ENCODE measurements at regions not wholly inside any gene's neighbourhood (a gene's known extent, or its start where the extent isn't known, plus 50 kb on each side); places are given as distances from the start of the nearest gene placed in this dataset.

DNA sequence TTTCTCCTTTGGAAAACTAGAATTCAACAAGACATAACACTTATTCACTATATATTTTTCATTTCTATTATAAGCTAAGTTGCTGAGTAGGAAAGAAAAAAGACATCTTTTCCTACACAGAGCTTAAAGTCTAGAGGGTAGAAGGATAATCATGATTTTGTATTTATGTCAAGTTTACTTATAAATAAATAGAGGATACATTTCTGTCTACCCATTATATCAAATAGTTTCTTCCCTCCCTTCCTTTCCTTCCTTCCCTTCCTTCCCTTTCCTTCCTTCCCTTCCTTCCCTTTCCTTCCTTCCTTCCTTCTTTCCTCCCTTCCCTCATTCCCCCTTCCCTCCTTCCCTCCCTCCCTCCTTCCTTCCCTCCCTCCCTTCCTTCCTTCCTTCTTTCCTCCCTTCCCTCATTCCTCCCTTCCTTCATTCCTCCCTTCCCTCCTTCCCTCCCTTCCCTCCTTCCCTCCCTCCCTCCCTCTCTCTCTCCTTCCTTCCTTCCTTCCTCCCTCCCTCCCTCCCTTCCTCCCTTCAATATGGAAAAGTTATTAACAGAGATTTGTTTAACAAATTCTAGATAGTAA is 308.4 kb upstream of the COL3A1 start:
- no peaks in the 10 kb centered on the region for H3K4me1 ChIP-seq (ENCODE audit: control insufficient read depth in 1 of 2, extremely low read depth in 1 of 2, insufficient read depth in 2 of 2, low read length in 2 of 2)
- CTCF ChIA-PET = no interaction called here
- DNase-seq = no peak
- no peak overlapping the region for H3K4me3 Mint-ChIP-seq
- H3K9me3 ChIP-seq = no peaks in the 10 kb centered on the region
- no peak overlapping the region for H3K27ac Mint-ChIP-seq
- no peak for ATAC-seq (replicated peaks in 1 of 4)
- H3K9me3 Mint-ChIP-seq = peaks cover 2 to 4% (median 3%) of the 10 kb centered on the region in 3 donors
- no peaks in the 10 kb centered on the region for H3K4me1 Mint-ChIP-seq
- no peaks in the 10 kb centered on the region for H3K27me3 Mint-ChIP-seq
- H3K4me3 ChIP-seq (ENCODE audit: control insufficient read depth in 1 of 2, extremely low read depth in 1 of 2, low read length in 1 of 2) = no peak overlapping the region
- H3K27me3 ChIP-seq (replicated peaks in 1 of 2; ENCODE audit: control insufficient read depth in 2 of 2, extremely low read depth in 1 of 2, insufficient read depth in 2 of 2, low read length in 1 of 2) = no peaks in the 10 kb centered on the region
- no peaks in the 10 kb centered on the region for H3K36me3 ChIP-seq (ENCODE audit: control insufficient read depth in 2 of 2, extremely low read depth in 1 of 2, insufficient read depth in 1 of 2, low read length in 1 of 2)
- POLR2A ChIA-PET = no interaction called here
- no peak overlapping the region for H3K27ac ChIP-seq (ENCODE audit: low read length)
- H3K36me3 Mint-ChIP-seq = no peaks in the 10 kb centered on the region

DNA sequence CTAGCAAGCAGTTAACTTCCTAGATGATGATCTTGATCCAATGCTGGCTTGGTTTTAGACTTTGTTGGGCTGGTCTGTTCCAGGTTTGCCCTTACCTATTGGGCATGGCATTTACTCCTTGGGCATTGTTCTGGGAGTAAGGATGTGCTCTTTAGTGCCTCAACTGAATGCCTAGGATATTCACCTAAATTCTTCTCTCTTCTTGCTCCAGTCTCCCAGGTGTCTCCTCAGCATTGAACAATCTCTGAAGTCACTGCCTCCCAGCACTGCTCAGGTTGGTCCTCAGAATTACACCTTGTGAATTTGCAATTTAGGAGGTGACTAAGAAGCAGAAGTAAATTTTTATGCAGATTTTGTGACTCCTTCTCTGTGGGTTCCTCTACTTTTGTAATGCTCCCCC is 307.7 kb upstream of the COL3A1 start:
- POLR2A ChIA-PET = no interaction called here
- Histone ChIP-seq H3K4me3 (ENCODE audit: control insufficient read depth in 1 of 2, extremely low read depth in 1 of 2, low read length in 1 of 2) (no peak overlapping the region), H3K27ac (ENCODE audit: low read length) (no peak overlapping the region), H3K9me3 (no peaks in the 10 kb centered on the region), H3K27me3 (replicated peaks in 1 of 2; ENCODE audit: control insufficient read depth in 2 of 2, extremely low read depth in 1 of 2, insufficient read depth in 2 of 2, low read length in 1 of 2) (no peaks in the 10 kb centered on the region), H3K36me3 (ENCODE audit: control insufficient read depth in 2 of 2, extremely low read depth in 1 of 2, insufficient read depth in 1 of 2, low read length in 1 of 2) (no peaks in the 10 kb centered on the region), H3K4me1 (ENCODE audit: control insufficient read depth in 1 of 2, extremely low read depth in 1 of 2, insufficient read depth in 2 of 2, low read length in 2 of 2) (no peaks in the 10 kb centered on the region)
- CTCF ChIA-PET = no interaction called here
- H3K4me1 Mint-ChIP-seq = no peaks in the 10 kb centered on the region
- H3K4me3 Mint-ChIP-seq = no peak overlapping the region
- H3K36me3 Mint-ChIP-seq = no peaks in the 10 kb centered on the region
- H3K27me3 Mint-ChIP-seq = no peaks in the 10 kb centered on the region
- no peak for DNase-seq
- ATAC-seq (replicated peaks in 1 of 4) = no peak
- H3K27ac Mint-ChIP-seq = no peak overlapping the region
- H3K9me3 Mint-ChIP-seq = peaks cover 2 to 4% (median 3%) of the 10 kb centered on the region in 3 donors

GRCh38 chr2:188668017-188668680 is 306.0 kb upstream of the COL3A1 start:
- no peak for DNase-seq
- H3K27ac ChIP-seq (ENCODE audit: low read length) = no peak overlapping the region
- peaks cover 0 to 2% (median 0%) of the 10 kb centered on the region in 3 donors for H3K9me3 Mint-ChIP-seq
- no peaks in the 10 kb centered on the region for H3K27me3 Mint-ChIP-seq
- no peaks in the 10 kb centered on the region for H3K4me1 ChIP-seq (ENCODE audit: control insufficient read depth in 1 of 2, extremely low read depth in 1 of 2, insufficient read depth in 2 of 2, low read length in 2 of 2)
- no peak overlapping the region for H3K4me3 ChIP-seq (ENCODE audit: control insufficient read depth in 1 of 2, extremely low read depth in 1 of 2, low read length in 1 of 2)
- H3K4me3 Mint-ChIP-seq = no peak overlapping the region
- no peaks in the 10 kb centered on the region for H3K36me3 Mint-ChIP-seq
- H3K27ac Mint-ChIP-seq = no peak overlapping the region
- H3K9me3 ChIP-seq = no peaks in the 10 kb centered on the region
- no peaks in the 10 kb centered on the region for H3K4me1 Mint-ChIP-seq
- no CpG with 5 or more reads among the region's 4 CpGs for WGBS (ENCODE audit: insufficient coverage)
- CTCF ChIA-PET = no interaction called here
- POLR2A ChIA-PET = no interaction called here
- no peaks in the 10 kb centered on the region for H3K27me3 ChIP-seq (replicated peaks in 1 of 2; ENCODE audit: control insufficient read depth in 2 of 2, extremely low read depth in 1 of 2, insufficient read depth in 2 of 2, low read length in 1 of 2)
- no peak for ATAC-seq (replicated peaks in 1 of 4)
- H3K36me3 ChIP-seq (ENCODE audit: control insufficient read depth in 2 of 2, extremely low read depth in 1 of 2, insufficient read depth in 1 of 2, low read length in 1 of 2) = no peaks in the 10 kb centered on the region

DNA sequence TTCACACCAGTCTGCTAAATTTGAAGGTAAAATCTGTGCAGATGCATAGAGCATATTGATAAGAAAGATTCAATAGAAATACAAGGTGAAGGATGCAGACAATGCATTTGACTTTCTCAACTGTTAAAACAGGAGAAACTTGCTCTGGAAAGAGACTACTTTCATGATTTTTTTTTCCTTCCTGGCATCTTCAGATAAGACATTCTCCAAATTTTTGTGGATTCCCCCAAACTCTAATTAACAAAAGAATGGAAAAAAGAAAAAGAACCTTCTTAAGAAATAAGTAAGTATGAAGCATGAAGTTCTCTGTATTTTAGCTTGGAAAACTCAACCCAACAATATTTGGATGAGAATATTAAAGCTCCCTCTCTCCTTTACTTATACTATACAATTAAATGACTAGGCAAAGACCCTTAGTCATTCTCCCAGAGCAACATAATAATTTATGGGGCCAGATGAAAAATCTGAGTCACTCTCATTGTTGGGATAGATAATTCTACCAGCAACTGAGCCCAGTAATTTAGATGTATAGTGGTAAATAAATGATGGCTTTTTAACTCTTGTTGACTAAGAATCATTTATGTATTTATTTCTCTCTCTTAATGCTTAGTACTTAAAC is 298.7 kb upstream of the COL3A1 start:
- Histone ChIP-seq H3K27ac (ENCODE audit: low read length) (no peak overlapping the region), H3K9me3 (no peaks in the 10 kb centered on the region), H3K4me1 (ENCODE audit: control insufficient read depth in 1 of 2, extremely low read depth in 1 of 2, insufficient read depth in 2 of 2, low read length in 2 of 2) (no peaks in the 10 kb centered on the region), H3K27me3 (replicated peaks in 1 of 2; ENCODE audit: control insufficient read depth in 2 of 2, extremely low read depth in 1 of 2, insufficient read depth in 2 of 2, low read length in 1 of 2) (no peaks in the 10 kb centered on the region), H3K36me3 (ENCODE audit: control insufficient read depth in 2 of 2, extremely low read depth in 1 of 2, insufficient read depth in 1 of 2, low read length in 1 of 2) (no peaks in the 10 kb centered on the region), H3K4me3 (ENCODE audit: control insufficient read depth in 1 of 2, extremely low read depth in 1 of 2, low read length in 1 of 2) (no peak overlapping the region)
- Mint-ChIP-seq H3K9me3 (peaks cover 3 to 6% (median 3%) of the 10 kb centered on the region in 3 donors), H3K27ac (no peak overlapping the region), H3K4me3 (no peak overlapping the region), H3K36me3 (no peaks in the 10 kb centered on the region), H3K27me3 (no peaks in the 10 kb centered on the region), H3K4me1 (no peaks in the 10 kb centered on the region)
- DNase-seq (no peak), ATAC-seq (replicated peaks in 1 of 4) (no peak)
- ChIA-PET CTCF (interaction anchor here in 1 of 2 donors (0.6 to 0.7 kb wide), 2 partner anchors 109 to 419 kb away, joined by 3 read pairs; no protein-coding TSS in a partner anchor), POLR2A (no interaction called here)

DNA sequence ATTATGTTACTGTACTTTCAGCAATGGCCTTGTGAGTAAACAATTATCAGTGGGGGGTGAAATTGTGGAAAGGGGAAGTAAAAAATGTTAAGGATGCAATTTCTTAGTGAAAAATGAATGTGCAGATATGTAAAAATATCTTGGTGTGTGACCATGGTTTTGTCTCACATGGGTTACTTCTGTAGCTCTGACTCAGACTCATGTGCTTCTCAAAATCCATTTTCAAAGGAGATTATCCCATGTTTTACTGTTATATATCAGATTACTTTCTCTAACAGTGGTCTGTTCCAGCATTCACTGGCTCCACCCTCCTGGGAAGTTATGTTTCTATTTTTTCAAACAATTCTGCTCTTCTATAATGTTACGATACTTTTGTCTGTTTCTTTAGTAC is 298.2 kb upstream of the COL3A1 start:
- ChIA-PET CTCF (interaction anchor here in 1 of 2 donors (0.7 kb wide), 1 partner anchor 418 kb away, joined by 3 read pairs; no protein-coding TSS in a partner anchor), POLR2A (no interaction called here)
- peaks cover 3 to 6% (median 3%) of the 10 kb centered on the region in 3 donors for H3K9me3 Mint-ChIP-seq
- no peaks in the 10 kb centered on the region for H3K4me1 Mint-ChIP-seq
- no CpG with 5 or more reads among the region's 1 CpG for whole genome bisulfite sequencing (ENCODE audit: insufficient coverage)
- Histone ChIP-seq H3K27me3 (replicated peaks in 1 of 2; ENCODE audit: control insufficient read depth in 2 of 2, extremely low read depth in 1 of 2, insufficient read depth in 2 of 2, low read length in 1 of 2) (no peaks in the 10 kb centered on the region), H3K27ac (ENCODE audit: low read length) (no peak overlapping the region), H3K36me3 (ENCODE audit: control insufficient read depth in 2 of 2, extremely low read depth in 1 of 2, insufficient read depth in 1 of 2, low read length in 1 of 2) (no peaks in the 10 kb centered on the region), H3K4me1 (ENCODE audit: control insufficient read depth in 1 of 2, extremely low read depth in 1 of 2, insufficient read depth in 2 of 2, low read length in 2 of 2) (no peaks in the 10 kb centered on the region), H3K9me3 (no peaks in the 10 kb centered on the region), H3K4me3 (ENCODE audit: control insufficient read depth in 1 of 2, extremely low read depth in 1 of 2, low read length in 1 of 2) (no peak overlapping the region)
- no peak overlapping the region for H3K4me3 Mint-ChIP-seq
- ATAC-seq (replicated peaks in 1 of 4) = no peak
- H3K27me3 Mint-ChIP-seq = no peaks in the 10 kb centered on the region
- no peak for DNase-seq
- H3K27ac Mint-ChIP-seq = no peak overlapping the region
- no peaks in the 10 kb centered on the region for H3K36me3 Mint-ChIP-seq

DNA sequence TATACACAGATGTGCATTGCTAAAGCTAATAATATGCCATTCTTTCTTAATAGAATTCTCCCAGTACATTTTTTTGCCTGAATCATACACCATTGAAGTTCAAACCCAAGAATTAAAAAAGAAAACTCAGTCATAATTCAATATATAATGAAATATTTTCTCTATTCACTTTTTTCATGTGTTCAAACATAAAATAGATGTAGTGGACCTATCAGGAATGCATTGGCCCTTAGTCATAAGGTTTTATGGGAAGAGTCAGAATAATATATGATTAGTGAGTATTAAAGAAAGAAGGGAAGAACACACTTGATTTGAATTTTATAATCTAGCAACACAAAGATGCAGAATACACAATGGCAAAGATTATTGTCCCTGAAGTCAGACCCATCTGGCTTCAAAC is 297.0 kb upstream of the COL3A1 start:
- H3K27ac ChIP-seq (ENCODE audit: low read length) = no peak overlapping the region
- no peaks in the 10 kb centered on the region for H3K36me3 Mint-ChIP-seq
- H3K27ac Mint-ChIP-seq = no peak overlapping the region
- no peak overlapping the region for H3K4me3 Mint-ChIP-seq
- H3K4me1 Mint-ChIP-seq = no peaks in the 10 kb centered on the region
- no peaks in the 10 kb centered on the region for H3K27me3 Mint-ChIP-seq
- ATAC-seq (replicated peaks in 1 of 4) = no peak
- no peaks in the 10 kb centered on the region for H3K4me1 ChIP-seq (ENCODE audit: control insufficient read depth in 1 of 2, extremely low read depth in 1 of 2, insufficient read depth in 2 of 2, low read length in 2 of 2)
- H3K36me3 ChIP-seq (ENCODE audit: control insufficient read depth in 2 of 2, extremely low read depth in 1 of 2, insufficient read depth in 1 of 2, low read length in 1 of 2) = no peaks in the 10 kb centered on the region
- CTCF ChIA-PET = no interaction called here
- H3K9me3 ChIP-seq = no peaks in the 10 kb centered on the region
- no peak for DNase-seq
- no peak overlapping the region for H3K4me3 ChIP-seq (ENCODE audit: control insufficient read depth in 1 of 2, extremely low read depth in 1 of 2, low read length in 1 of 2)
- no peaks in the 10 kb centered on the region for H3K27me3 ChIP-seq (replicated peaks in 1 of 2; ENCODE audit: control insufficient read depth in 2 of 2, extremely low read depth in 1 of 2, insufficient read depth in 2 of 2, low read length in 1 of 2)
- H3K9me3 Mint-ChIP-seq = peaks cover 3 to 6% (median 3%) of the 10 kb centered on the region in 3 donors
- POLR2A ChIA-PET = no interaction called here
